GM18867 (cell line): ENCODE measurements at regions not wholly inside any gene's neighbourhood (a gene's known extent, or its start where the extent isn't known, plus 50 kb on each side); places are given as distances from the start of the nearest gene placed in this dataset.
"Not testable (repeated sequence)": the region's sequence is repeated elsewhere in the genome, so short reads cannot be mapped to it uniquely, and the experiment has no call there.

Experiments used
- ATAC-seq: cut with Tn5 transposase; IDR thresholded peaks from one replicate; pipeline ENCODE4 v1.9.1; 2021; ENCODE audit warnings: mild to moderate bottlenecking, moderate library complexity; ENCODE audit not compliant: unreplicated experiment

DNA sequence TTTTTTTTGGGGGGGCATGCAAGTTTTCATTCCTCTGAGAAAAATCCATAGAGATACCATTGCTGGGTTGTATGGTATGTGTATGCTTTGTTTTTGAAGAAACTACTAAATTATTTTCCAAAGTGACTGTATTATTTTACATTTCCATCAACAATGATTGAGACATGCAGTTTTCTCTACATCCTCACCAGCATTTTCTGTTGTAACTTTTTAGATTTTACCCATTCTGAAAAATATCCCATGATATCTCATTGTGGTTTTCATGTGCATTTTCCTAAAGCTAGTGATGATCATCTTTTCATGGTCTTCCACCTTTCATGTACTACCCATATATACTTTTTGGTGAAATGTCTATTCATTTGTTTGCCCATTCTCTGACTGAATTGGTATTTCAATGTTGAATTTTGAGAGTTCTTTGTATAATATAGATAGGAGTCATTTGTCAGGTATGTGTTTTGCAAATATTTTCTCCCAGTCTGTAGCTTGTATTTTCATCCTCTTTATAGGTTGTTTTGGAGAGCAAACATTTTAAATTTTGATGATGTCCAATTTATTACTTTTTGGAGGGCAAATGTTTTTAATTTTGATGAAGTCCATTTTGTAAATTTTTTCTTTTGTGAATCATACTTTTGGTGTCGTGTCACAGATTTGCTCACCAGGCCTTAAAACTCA, 827.5 kb upstream of the CITED2 start:
- no peak for ATAC-seq

DNA sequence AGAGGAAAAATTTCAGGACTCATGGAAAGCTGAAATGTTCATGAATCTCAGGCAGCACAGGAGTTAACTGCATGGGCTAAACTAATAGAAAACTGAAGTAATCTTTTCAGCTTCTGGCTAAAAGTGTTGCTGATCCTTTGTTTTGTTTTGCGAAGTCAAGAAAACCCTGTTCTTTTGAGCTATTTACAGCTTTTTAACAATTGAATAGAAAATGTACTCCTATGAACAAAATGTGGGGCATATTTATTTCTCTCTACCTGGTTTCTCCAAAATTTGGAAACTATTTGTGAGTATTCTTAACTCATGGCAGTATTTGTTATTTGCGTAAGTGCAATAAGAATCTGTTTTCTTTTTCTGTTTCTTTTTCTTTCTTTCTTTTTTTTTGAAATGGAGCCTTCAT, 818.8 kb upstream of the CITED2 start:
- no peak for ATAC-seq

DNA sequence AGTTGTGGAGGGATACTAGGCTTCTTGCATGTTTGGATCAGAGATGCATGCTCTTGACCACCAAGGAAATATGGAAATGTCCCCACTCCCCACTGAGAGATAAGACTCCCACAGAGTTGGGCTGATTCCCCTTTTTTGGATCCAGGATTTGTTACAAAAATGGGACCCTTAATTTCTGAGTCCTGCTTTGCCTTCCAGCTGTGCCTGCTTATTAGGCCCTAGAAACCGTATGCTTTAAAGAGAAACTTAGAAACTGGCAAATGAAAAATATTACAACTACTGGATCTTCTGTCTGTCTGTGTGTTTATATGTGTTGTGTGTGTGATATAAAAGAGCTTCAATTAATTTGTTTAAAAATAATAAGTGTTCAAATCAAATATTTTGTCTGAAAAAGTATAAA, 817.6 kb upstream of the CITED2 start:
- no peak for ATAC-seq

DNA sequence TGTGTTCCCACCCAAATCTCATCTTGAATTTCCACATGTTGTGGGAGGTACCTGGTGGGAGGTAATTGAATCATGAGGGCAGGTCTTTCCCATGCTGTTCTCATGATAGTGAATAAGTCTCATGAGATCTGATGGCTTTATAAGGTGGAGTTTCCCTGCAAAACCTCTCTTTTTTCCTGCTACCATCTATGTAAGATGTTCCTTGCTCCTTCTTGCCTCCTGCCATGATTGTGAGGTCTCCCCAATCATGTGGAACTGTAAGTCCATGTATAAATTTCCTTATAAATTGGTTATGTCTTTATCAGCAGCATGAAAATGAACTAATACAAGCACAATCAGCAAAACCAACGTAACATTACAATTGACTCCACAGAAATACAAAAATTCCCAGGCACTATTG, 814.8 kb upstream of the CITED2 start:
- ATAC-seq, result not testable (repeated sequence)

DNA sequence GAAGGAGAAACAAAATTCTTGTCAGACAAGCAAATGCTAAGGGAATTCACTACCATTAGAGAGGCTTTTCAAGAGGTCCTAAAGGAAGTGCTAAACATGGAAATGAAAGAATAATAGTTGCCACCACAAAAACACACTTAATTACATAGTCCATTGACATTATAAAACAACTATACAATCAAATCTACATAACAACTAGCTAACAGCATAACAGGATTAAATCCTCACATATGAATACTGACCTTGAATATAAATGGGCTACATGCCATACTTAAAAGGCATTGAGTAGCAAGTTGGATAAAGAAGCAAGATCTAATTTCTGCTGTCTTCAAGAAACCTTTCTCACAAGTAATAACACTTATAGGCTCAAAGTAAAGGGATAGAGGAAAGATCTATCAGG, 811.5 kb upstream of the CITED2 start:
- ATAC-seq, result no peak

DNA sequence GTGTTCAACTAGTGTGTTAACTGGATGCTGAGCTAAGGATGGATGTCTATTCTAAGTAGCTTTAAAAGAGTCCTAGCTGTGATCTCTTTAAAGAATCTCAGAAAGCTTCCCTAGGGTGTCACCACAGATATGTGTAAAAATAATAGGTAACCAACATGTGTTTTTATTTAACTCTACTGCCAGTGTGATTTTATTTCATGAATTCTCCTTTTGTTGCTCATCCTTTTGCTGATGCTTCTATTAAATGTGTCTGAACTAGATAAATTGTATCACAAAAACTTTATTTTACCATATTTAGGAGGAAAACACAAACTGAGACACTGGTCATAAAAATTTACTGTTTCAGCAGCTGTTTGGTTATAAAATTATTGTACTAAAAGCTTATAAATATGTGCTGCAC, 809.4 kb upstream of the CITED2 start:
- no peak for ATAC-seq

DNA sequence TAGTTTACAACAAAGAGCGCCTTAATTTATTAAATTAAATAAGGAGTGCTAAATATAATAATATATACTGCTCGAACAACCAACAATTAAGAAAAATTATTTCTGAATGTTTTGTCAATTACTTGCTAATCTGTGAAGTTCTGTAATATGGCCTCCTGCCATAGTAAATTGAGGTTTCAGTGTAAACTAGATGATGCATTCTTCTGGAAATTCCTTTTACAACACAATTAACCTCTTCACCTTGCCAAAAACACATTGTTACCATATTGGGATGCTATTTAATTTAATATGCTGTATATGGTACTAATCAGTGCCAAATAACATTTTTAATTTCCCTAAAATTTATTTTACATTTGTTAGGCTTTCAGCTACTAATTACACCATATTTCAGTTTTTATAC, 808.4 kb upstream of the CITED2 start:
- no peak for ATAC-seq

DNA sequence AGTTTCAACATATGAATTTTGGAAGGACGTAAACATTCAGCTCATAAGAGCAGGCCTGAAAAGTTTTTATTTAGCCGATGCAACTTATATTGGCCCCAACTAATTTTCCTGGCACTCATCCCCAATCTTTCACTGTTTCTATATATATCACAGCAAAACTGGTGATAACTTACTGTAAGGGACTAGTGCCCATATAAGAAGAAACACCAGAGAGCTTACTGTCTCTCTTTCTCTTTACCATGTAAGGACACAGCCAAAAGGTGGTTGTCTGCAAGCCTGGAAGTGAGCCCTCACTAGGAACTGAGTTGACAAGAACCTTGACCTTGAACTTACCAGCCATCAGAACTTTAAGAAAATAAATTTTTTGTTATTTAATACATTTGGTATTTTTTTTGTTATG, 807.4 kb upstream of the CITED2 start:
- no peak for ATAC-seq

DNA sequence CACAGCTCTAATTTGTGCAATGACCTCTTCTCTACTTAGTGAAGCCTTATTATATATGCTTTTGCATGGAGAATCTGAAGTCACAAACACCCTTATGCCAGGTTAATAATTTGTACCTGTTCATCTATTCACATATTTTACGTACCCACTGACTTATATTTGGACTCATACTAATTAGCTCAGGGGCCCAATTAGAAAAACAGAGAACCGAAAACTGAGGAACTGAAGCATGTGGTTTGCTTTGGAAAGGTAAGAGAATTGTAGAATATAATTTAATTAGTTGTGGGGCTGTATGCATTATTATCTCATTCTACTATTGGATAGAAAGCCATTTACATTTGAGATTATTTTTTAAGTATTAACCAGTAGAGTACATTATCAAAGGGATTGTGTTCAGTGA, 805.9 kb upstream of the CITED2 start:
- no peak for ATAC-seq

DNA sequence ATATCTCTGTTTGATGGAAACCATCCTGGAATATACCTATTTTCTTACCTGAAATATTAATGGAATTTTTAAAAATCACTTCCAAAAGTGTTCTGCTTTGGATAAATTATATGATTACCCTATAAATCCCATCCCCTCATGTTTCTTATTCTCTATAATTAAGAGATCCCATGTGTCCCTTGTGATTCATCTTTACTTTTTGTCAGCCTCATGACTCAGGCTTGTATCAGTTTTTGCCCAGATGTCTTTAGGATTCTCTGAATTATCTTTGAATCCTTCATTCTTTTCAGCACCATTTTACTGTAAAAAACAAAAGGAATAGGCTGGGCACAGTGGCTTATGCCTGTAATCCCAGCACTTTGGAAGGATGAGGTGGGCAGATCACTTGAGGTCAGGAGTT, 804.5 kb upstream of the CITED2 start:
- ATAC-seq, result no peak

DNA sequence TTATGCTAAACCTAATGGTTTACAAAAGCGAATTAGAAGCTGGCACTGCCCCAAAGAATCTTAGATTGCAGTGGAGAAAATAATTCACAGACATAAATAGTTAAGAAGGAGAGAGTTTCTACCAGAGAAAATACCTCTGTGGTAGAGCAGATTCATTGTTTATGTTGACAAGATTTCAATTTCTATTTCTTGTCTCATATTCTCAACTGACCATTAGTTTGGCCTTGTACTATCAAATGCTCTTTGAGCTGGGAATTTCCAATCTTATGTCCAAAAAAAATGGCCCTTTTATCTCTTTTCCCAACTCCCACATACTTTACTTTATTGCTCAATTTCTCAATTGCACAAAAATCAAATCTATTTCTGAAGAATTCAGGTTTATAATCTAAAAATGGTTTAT, 804.1 kb upstream of the CITED2 start:
- no peak for ATAC-seq

DNA sequence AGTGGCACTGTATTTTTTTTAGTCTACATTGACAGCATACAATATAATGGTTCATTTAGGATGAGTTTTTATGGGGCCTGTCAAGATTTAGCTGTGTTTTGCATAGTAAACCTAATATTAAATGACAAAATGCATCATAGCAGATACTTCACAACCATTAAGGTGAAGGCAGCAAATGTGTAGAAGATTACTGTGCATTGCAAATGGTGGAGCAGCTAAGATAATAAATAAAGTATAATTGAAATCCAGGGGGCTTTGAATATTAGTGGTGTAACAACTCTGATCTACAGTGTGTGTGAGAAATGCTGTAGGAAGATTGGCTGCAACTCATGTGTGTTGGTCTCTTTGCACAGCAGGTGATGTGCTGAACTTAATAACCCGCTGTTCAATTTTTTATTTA, 801.9 kb upstream of the CITED2 start:
- ATAC-seq, result no peak

DNA sequence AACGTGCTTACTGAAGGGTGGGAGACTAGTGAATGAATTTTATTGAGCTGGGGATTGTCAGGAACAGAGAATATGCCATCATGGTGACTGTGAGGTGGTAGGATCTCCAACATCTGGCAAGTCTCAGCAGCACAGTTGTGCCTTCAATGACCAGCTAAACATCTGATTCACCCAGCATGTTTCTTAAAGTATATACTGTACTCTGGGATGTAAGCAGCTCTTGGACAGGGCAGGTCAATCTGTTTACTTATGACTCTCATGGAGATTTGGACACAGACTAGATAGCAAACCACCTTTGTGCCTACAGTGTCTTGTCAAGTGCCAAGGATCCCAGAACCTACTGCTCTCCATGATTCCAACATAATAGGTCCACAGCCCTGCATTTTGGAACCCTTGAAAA, 801.0 kb upstream of the CITED2 start:
- no peak for ATAC-seq

DNA sequence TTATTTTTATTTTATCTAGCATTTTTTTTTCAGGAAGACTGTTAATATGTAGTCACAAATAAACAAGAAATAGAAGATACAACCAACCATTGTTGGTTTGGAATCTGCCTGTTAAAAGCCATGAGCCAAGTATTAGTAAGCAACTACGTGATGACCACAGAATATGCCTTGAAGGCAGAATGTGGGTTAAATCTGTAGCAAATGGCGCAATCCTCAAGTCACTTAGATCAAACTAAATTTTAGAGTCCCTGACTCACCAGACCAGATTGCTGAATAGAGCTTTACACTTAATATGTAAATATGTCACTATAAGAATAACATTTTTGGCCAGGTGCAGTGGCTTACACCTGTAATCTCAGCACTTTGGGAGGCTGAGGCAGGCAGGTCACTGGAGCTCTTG, 800.1 kb upstream of the CITED2 start:
- no peak for ATAC-seq

DNA sequence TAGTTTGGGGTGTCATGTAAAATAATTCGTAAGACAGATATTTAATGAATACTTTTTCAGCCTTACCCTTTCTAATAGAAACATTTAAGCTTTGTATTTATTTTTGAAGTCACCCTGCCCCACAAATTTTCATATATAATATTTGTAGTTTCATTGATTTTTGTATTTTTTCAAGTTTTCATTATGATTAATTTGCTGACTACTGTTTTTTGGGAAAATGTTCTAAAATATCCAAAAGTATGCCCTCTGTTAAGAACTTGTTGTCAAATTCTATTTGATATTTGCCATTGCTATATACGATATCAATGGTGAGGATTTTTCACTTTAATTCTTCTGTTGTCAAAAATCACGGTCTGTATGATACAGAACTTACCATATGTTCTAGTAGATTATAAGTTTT, 793.9 kb upstream of the CITED2 start:
- no peak for ATAC-seq

DNA sequence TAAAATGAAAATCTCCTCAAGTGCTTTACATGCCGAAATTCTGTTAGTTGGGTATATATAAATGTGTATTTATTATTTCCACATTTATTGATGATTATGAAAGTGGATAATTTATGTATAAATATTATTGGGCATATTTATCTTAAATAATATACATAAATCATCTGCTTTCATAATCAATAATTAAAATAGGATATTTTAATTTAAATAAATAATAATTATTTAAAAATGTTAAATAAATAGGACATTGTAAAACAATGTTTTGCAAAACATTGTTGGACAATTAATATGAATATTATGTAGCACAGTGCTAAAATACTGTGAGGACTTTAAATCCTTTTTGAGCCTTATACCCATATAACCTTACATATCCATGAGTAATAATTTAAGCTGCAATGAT, 786.5 kb upstream of the CITED2 start:
- ATAC-seq, result no peak

DNA sequence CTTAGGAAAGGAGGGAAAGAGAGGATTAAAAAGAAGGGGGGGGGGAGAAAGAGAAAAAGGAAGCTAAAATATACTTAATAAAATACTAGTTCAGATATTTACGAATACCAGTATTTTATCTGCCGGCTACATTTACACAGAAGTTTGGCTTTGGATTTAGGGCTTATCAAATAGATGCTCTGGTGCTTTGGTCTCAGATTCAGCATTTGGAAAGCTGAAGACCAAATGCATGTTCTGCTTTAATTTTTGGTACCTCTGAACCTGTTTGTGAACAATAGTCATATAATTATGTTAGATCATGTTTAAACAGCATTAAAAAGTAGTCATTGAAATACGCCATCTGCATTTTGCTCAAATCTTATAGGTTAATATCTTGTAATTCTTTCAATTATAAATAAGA, 786.0 kb upstream of the CITED2 start:
- ATAC-seq, result no peak

DNA sequence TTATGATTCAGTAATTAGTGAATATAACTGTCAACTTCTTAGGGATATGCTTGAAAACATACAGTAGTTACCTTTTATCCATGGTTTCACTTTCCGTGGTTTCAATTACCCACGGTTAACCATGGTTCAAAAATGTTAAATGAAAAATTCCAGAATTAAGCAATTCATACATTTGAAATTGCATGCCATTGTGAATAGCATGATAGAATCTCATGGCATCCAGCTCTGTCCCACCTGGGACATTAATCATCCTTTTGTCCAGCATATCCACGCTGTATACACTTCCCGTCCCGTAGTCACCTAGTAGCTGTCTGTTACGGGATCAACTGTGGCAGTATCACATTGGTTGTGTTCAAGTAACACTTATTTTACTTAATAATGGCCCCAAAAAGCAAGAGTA, 781.7 kb upstream of the CITED2 start:
- no peak for ATAC-seq

DNA sequence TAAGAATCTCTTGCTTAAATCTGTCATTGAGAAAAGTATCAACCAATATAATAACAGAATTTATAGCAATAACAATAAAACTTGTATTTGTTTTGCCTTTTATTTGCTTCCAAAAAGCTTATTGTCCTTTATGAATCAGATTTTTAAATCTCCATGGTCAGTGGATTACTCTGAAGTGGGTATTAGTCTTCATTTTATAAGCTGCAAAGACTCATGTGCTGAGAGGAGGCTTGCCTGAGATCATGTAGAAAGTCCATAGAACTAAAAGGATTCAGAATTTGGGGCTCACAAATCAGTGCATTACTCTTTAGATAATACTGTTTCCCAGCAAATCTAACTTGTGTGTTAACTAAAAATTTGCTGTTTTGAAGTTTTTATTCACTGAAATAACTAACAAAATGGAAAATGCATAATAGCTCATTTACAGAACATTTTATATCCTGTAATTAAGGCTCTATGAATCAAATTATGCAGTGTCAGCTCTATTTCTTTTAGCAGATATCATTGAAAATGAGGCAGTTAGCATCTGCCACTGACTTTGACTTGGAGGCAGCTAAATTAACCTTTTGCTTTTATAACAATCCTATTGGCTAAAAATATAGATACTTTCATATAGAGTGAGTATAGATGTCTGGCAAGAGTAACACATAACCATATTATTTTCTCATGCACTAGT, 781.1 kb upstream of the CITED2 start:
- no peak for ATAC-seq

DNA sequence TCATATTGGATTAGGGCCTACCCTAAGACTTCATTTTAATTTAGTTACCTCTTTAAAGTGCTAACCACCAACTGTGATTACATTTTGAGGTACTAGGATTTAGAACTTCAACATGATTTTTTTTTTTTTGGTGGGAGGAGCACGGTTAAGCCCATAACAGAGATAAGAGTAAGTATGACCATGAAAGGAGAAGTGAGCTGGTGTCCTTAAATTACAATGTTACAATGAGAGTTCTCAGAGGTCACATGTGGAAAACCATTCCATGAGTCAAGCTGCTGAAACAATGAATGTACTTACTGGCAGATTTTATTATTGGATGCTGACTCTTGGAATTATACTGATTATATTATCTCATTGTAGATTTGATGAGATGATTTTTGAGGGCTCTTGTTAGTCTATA, 779.3 kb upstream of the CITED2 start:
- ATAC-seq, result no peak

DNA sequence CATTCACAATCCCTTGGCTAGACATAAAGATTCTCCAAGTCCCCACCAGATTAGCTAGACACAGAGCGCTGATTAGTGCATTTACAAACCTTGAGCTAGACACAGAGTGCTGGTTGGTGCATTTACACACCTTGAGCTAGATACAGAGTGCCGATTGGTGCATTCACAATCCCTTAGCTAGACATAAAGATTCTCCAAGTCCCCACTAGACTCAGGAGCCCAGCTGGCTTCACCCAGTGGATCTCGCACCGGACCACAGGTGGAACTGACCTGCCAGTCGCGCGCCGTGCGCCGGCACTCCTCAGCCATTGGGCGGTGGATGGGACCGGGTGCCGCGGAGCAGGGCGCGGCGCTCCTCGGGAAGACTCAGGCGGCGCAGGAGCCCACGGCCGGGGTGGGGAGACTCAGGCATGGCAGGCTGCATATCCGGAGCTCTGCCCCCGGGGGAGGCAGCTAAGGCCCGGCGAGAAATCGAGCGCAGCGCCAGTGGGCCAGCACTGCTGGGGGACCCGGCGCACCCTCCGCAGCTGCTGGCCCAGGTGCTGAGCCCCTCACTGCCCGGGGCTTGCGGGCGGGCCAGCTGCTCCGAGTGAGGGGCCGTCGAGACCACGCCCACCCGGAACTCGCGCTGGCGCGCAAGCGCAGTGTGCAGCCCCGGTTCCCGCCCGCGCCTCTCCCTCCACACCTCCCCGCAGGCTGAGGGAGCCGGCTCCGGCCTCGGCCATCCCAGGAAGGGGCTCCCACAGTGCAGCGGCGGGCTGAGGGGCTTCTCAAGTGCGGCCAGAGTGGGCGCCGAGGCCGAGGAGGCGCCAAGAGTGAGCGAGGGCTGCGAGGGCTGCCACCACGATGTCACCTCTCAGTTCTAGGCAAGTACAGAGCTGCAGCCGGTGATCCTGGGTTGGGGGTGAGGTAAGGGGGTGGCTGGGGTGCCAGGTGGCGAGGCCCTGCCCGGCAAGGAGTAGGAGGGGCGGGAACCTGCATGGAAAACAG, 773.7 kb upstream of the CITED2 start:
- ATAC-seq, result not testable (repeated sequence)

DNA sequence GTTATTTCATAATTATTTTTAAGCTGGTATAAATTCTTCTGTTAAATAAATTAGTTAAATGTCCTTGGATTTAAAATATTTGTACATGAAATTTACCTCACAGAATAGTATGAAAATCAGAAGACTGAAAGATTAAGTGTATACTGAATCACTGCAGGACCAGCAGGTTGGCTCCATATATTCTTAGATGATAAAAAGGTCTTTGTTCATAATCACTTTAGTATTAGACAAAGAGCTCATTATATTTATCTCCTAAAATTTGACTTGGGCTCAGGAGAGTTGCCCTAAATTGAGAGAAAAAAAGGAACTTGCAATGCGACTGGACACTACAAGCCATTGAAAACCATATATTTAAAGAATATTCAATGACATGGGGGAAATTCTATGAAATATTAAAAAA, 766.4 kb upstream of the CITED2 start:
- ATAC-seq, result no peak
